ENCODE measurements at regions not wholly inside any gene's neighbourhood (a gene's known extent, or its start where the extent isn't known, plus 50 kb on each side); places are given as distances from the start of the nearest gene placed in this dataset.

GRCh38 chr7:54629771-54630170, 87.6 kb downstream of the VSTM2A start:
- DNase-seq = no peak

- DNase-seq = no peak
Measured at GRCh38 chr7:54622696-54623309, 80.6 kb downstream of the VSTM2A start.
